HCT116 (cell line): ENCODE measurements at regions not wholly inside any gene's neighbourhood (a gene's known extent, or its start where the extent isn't known, plus 50 kb on each side); places are given as distances from the start of the nearest gene placed in this dataset.

Source experiments
- ATAC-seq: fragments of 200-7000 bp; cut with Tn5 transposase; 2 replicates; pipeline ENCODE4 v1.9.1; 2020; ENCODE audit warnings: mild to moderate bottlenecking, moderate library complexity
- BruUV-seq: library from RNA; stranded (reverse); fragments of 400-500 nt; replicated peaks from 2 replicates; lab custom pipeline; 2021; lab: Mats Ljungman, UMichigan
- CTCF ChIA-PET: fragments of 300-600 bp; sonication (Branson Sonifier 250); formaldehyde crosslinking; loops from one replicate; lab custom pipeline; 2021; ENCODE audit warnings: antibody characterized with exemption; lab: Charles Lee
- POLR2A ChIA-PET: fragments of 300-600, 350-600 bp; sonication (Branson Sonifier 250); formaldehyde crosslinking; loops from one replicate; lab custom pipeline; 2021; ENCODE audit warnings: antibody characterized with exemption; lab: Charles Lee
- RAD21 ChIA-PET, 2 experiments: fragments of 300-600 bp; sonication (Branson Sonifier 250); formaldehyde crosslinking; loops; one replicate each; lab custom pipeline; 2023; ENCODE audit warnings: low total read pairs in 2 of 2; ENCODE audit not compliant: uncharacterized antibody in 2 of 2, unreplicated experiment in 2 of 2, low non-redundant PET in 1 of 2; lab: Charles Lee
- DNase-seq: peaks from one replicate; pipeline ENCODE4 v3.0.0-alpha.2; 2010; ENCODE audit warnings: low read depth, low spot score
- H2AFZ ChIP-seq: fragments of 200-600 bp; shearing (Covaris generic), sonication (generic); 2 replicates; pipeline ENCODE4 v1.6.1; 2017; ENCODE audit warnings: low read depth, mixed run types, mixed read lengths, antibody characterized with exemption, low read length; ENCODE audit not compliant: poor library complexity, severe bottlenecking
- H3K27ac ChIP-seq: 2 replicates; pipeline ENCODE4 v1.5.1; 2012; ENCODE audit warnings: low read depth, low read length
- H3K27me3 ChIP-seq: fragments of 200-600 bp; sonication (generic); 2 replicates; pipeline ENCODE4 v1.6.1; 2016; ENCODE audit warnings: mixed run types, low read length, mixed read lengths; ENCODE audit not compliant: insufficient read depth
- H3K36me3 ChIP-seq, 2 experiments: fragments of 200-500 bp in 1 of 2; fragments of 200-600 bp in 1 of 2; sonication (Bioruptor generic) in 1 of 2; sonication (generic) in 1 of 2; 2 replicates each; pipeline versions ENCODE4 v1.5.1 to v1.6.1; 2014 to 2016; ENCODE audit warnings: low read length in 2 of 2, inconsistent platforms in 1 of 2, mixed read lengths in 1 of 2, mixed run types in 1 of 2; ENCODE audit not compliant: insufficient read depth in 2 of 2, control insufficient read depth in 1 of 2
- H3K4me1 ChIP-seq, 2 experiments: fragments of 200-600 bp in 1 of 2; sonication (generic) in 1 of 2; 2 replicates each; pipeline versions ENCODE4 v1.5.1 to v1.6.1; 2012 to 2017; ENCODE audit warnings: low read length in 2 of 2, inconsistent platforms in 1 of 2, mild to moderate bottlenecking in 1 of 2, mixed read lengths in 1 of 2, mixed run types in 1 of 2, moderate library complexity in 1 of 2; ENCODE audit not compliant: insufficient read depth in 2 of 2, control insufficient read depth in 1 of 2
- H3K4me2 ChIP-seq: fragments of 200-600 bp; sonication (generic); 2 replicates; pipeline ENCODE4 v1.6.1; 2017; ENCODE audit warnings: mixed run types, low read length, mixed read lengths
- H3K4me3 ChIP-seq, 2 experiments: fragments of 200-600 bp in 1 of 2; sonication (generic) in 1 of 2; replicated peaks in 1 of 2; 2 replicates each; pipeline ENCODE4 v1.5.1; 2011 to 2016; ENCODE audit warnings: low read length in 2 of 2, control low read depth in 1 of 2, low read depth in 1 of 2, mild to moderate bottlenecking in 1 of 2, mixed read lengths in 1 of 2, mixed run types in 1 of 2
- H3K79me2 ChIP-seq: fragments of 200-600 bp; sonication (generic); 2 replicates; pipeline ENCODE4 v1.6.1; 2017; ENCODE audit warnings: mild to moderate bottlenecking, mixed run types, low read length, moderate library complexity, mixed read lengths; ENCODE audit not compliant: insufficient read depth
- H3K9ac ChIP-seq: fragments of 200-600 bp; sonication (generic); 2 replicates; pipeline ENCODE4 v1.6.1; 2016; ENCODE audit warnings: low read length, mixed read lengths
- H3K9me2 ChIP-seq: fragments of 200-600 bp; sonication (generic), shearing (Covaris generic); 2 replicates; pipeline ENCODE4 v1.6.1; 2017; ENCODE audit warnings: mixed run types, mild to moderate bottlenecking, moderate library complexity; ENCODE audit not compliant: insufficient read depth
- H3K9me3 ChIP-seq, 2 experiments: fragments of 200-500 bp in 1 of 2; fragments of 200-600 bp in 1 of 2; sonication (Bioruptor generic) in 1 of 2; sonication (generic) in 1 of 2; 2 replicates each; pipeline ENCODE4 v1.6.1; 2014 to 2017; ENCODE audit warnings: low read length in 2 of 2, mixed read lengths in 2 of 2, inconsistent platforms in 1 of 2, low read depth in 1 of 2, mild to moderate bottlenecking in 1 of 2, mixed run types in 1 of 2, moderate library complexity in 1 of 2; ENCODE audit not compliant: control insufficient read depth in 1 of 2, insufficient read depth in 1 of 2
- H4K20me1 ChIP-seq: fragments of 200-600 bp; sonication (generic), shearing (Covaris generic); 2 replicates; pipeline ENCODE4 v1.6.1; 2017; ENCODE audit warnings: mixed run types, mild to moderate bottlenecking, moderate library complexity; ENCODE audit not compliant: insufficient read depth
- CBX3 ChIP-seq: IDR thresholded peaks from 2 replicates; pipeline ENCODE4 v1.6.1; 2012; ENCODE audit warnings: low read depth
- CEBPB ChIP-seq: IDR thresholded peaks from 2 replicates; pipeline ENCODE4 v1.6.1; 2012; ENCODE audit warnings: low read depth
- ELF1 ChIP-seq: IDR thresholded peaks from 2 replicates; pipeline ENCODE4 v1.6.1; 2012; ENCODE audit warnings: low read depth, borderline replicate concordance
- EZH2 ChIP-seq: fragments of 200-600 bp; sonication (generic); IDR thresholded peaks from 2 replicates; pipeline ENCODE4 v1.6.1; 2017; ENCODE audit warnings: antibody characterized with exemption, mixed run types
- EZH2phosphoT487 ChIP-seq: fragments of 200-600 bp; IDR thresholded peaks from 2 replicates; pipeline ENCODE4 v1.6.1; 2018; ENCODE audit warnings: antibody characterized with exemption, borderline replicate concordance
- FOSL1 ChIP-seq: IDR thresholded peaks from 2 replicates; pipeline ENCODE4 v1.6.1; 2012; ENCODE audit warnings: low read depth
- JUND ChIP-seq: IDR thresholded peaks from 2 replicates; pipeline ENCODE4 v1.6.1; 2012
- POLR2A ChIP-seq: IDR thresholded peaks from 2 replicates; pipeline ENCODE4 v1.7.0; 2011; ENCODE audit warnings: borderline replicate concordance; ENCODE audit not compliant: insufficient read depth, insufficient read length; ENCODE audit errors: extremely low read depth
- SIN3A ChIP-seq: IDR thresholded peaks from 2 replicates; pipeline ENCODE4 v1.6.1; 2012; ENCODE audit warnings: low read depth
- SP1 ChIP-seq: IDR thresholded peaks from 2 replicates; pipeline ENCODE4 v1.6.1; 2012; ENCODE audit warnings: low read depth
- TCF7L2 ChIP-seq: IDR thresholded peaks from 2 replicates; pipeline ENCODE4 v1.7.0; 2011; ENCODE audit warnings: borderline replicate concordance, inconsistent platforms; ENCODE audit not compliant: insufficient read depth, insufficient read length; ENCODE audit errors: extremely low read depth
- ZFX ChIP-seq: fragments of 450-650 bp; IDR thresholded peaks from 2 replicates; pipeline ENCODE4 v1.6.1; 2017
- ZNF274 ChIP-seq: fragments of 200-500 bp; sonication (Bioruptor generic); IDR thresholded peaks from 2 replicates; pipeline ENCODE4 v1.6.1; 2014; ENCODE audit warnings: mild to moderate bottlenecking, low read depth, low read length, inconsistent platforms
- intact Hi-C: fragments of 100-400 bp; cut with micrococcal nuclease; formaldehyde crosslinking; loops from 2 replicates; pipeline ENCODE4 v1.10.0; 2022
- TF ChIP-seq, protein P1 (sequence below), 3 experiments: fragments of 200-600 bp in 1 of 3; sonication (generic) in 1 of 3; IDR thresholded peaks in 2 of 3; conservative IDR thresholded peaks in 1 of 3; 2 replicates each; pipeline ENCODE4 v1.5.1; 2012 to 2017; ENCODE audit warnings: low read depth in 2 of 3, low read length in 2 of 3, antibody characterized with exemption in 1 of 3, borderline replicate concordance in 1 of 3, control low read depth in 1 of 3, mild to moderate bottlenecking in 1 of 3, mixed read lengths in 1 of 3, mixed run types in 1 of 3, moderate library complexity in 1 of 3; ENCODE audit not compliant: insufficient read depth in 1 of 3
- TF ChIP-seq, protein P2 (sequence below): IDR thresholded peaks from 2 replicates; pipeline ENCODE4 v1.6.1; 2012
- TF ChIP-seq, protein P3 (sequence below): IDR thresholded peaks from 2 replicates; pipeline ENCODE4 v1.6.1; 2012
- TF ChIP-seq, protein P4 (sequence below): IDR thresholded peaks from 2 replicates; pipeline ENCODE4 v1.6.1; 2012; ENCODE audit warnings: low read depth
- TF ChIP-seq, protein P5 (sequence below): IDR thresholded peaks from 2 replicates; pipeline ENCODE4 v1.6.1; 2011; ENCODE audit warnings: mild to moderate bottlenecking, low read length, moderate library complexity; ENCODE audit not compliant: insufficient replicate concordance; ENCODE audit errors: extremely low read depth

DNA sequence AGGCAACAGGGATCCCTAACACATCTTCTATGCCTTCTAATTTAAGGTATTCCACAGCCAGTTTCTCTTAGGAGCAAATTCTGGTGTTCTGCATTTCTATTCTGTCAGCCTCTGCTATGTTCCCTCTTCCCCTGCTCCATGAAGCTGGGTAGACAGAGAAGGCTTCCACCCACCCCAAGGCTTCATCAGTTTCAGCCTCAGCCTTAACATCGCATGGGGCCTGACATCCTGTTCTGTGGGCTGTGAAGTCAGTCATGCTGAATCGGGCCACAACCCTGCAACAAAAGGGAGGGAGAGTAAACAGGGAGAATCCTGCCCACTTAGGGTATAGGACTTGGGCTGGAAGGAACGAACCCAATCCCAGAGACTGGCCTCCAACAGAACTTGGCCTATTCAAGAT is 70.6 kb upstream of the PPM1B start:
- CTCF ChIA-PET = no interaction called here
- no peak for DNase-seq
- ATAC-seq = no peak

More for the DNA sequence above, 70.6 kb upstream of the PPM1B start:
- Histone ChIP-seq H3K4me2 (no peak overlapping the region), H3K27me3 (no peaks in the 10 kb centered on the region), H3K27ac (no peak overlapping the region), H3K9ac (no peak overlapping the region), H3K79me2 (no peaks in the 10 kb centered on the region), H3K4me3 (no peak overlapping the region), H2AFZ (no peak overlapping the region), H3K9me3 (no peaks in the 10 kb centered on the region), H3K9me2 (no peaks in the 10 kb centered on the region), H4K20me1 (no peaks in the 10 kb centered on the region), H3K36me3 (no peaks in the 10 kb centered on the region), H3K4me1 (peaks cover 0 to 10% of the 10 kb centered on the region in 2 experiments; a peak in 2 of 4 replicates)
- ChIA-PET POLR2A (no interaction called here), RAD21 (no interaction called here)
- TF ChIP-seq POLR2A (no peak), ZFX (no peak), SP1 (no peak), ZNF274 (no peak), EZH2 (no peak), CBX3 (no peak), TCF7L2 (no peak), ELF1 (no peak), JUND (no peak), SIN3A (no peak), FOSL1 (no peak), EZH2phosphoT487 (no peak), CEBPB (no peak)
- TF ChIP-seq, protein P1, sequence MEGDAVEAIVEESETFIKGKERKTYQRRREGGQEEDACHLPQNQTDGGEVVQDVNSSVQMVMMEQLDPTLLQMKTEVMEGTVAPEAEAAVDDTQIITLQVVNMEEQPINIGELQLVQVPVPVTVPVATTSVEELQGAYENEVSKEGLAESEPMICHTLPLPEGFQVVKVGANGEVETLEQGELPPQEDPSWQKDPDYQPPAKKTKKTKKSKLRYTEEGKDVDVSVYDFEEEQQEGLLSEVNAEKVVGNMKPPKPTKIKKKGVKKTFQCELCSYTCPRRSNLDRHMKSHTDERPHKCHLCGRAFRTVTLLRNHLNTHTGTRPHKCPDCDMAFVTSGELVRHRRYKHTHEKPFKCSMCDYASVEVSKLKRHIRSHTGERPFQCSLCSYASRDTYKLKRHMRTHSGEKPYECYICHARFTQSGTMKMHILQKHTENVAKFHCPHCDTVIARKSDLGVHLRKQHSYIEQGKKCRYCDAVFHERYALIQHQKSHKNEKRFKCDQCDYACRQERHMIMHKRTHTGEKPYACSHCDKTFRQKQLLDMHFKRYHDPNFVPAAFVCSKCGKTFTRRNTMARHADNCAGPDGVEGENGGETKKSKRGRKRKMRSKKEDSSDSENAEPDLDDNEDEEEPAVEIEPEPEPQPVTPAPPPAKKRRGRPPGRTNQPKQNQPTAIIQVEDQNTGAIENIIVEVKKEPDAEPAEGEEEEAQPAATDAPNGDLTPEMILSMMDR (IDR thresholded peaks at IDR 0.05 in 2 of 3, conservative IDR thresholded peaks at IDR 0.05 in 1 of 3; ENCODE audit: borderline replicate concordance in 1 of 3, insufficient read depth in 1 of 3, low read depth in 2 of 3, low read length in 2 of 3) = no peak
- TF ChIP-seq, protein P2, sequence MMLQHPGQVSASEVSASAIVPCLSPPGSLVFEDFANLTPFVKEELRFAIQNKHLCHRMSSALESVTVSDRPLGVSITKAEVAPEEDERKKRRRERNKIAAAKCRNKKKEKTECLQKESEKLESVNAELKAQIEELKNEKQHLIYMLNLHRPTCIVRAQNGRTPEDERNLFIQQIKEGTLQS = no peak
- TF ChIP-seq, protein P3, sequence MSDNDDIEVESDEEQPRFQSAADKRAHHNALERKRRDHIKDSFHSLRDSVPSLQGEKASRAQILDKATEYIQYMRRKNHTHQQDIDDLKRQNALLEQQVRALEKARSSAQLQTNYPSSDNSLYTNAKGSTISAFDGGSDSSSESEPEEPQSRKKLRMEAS = no peak
- TF ChIP-seq, protein P4, sequence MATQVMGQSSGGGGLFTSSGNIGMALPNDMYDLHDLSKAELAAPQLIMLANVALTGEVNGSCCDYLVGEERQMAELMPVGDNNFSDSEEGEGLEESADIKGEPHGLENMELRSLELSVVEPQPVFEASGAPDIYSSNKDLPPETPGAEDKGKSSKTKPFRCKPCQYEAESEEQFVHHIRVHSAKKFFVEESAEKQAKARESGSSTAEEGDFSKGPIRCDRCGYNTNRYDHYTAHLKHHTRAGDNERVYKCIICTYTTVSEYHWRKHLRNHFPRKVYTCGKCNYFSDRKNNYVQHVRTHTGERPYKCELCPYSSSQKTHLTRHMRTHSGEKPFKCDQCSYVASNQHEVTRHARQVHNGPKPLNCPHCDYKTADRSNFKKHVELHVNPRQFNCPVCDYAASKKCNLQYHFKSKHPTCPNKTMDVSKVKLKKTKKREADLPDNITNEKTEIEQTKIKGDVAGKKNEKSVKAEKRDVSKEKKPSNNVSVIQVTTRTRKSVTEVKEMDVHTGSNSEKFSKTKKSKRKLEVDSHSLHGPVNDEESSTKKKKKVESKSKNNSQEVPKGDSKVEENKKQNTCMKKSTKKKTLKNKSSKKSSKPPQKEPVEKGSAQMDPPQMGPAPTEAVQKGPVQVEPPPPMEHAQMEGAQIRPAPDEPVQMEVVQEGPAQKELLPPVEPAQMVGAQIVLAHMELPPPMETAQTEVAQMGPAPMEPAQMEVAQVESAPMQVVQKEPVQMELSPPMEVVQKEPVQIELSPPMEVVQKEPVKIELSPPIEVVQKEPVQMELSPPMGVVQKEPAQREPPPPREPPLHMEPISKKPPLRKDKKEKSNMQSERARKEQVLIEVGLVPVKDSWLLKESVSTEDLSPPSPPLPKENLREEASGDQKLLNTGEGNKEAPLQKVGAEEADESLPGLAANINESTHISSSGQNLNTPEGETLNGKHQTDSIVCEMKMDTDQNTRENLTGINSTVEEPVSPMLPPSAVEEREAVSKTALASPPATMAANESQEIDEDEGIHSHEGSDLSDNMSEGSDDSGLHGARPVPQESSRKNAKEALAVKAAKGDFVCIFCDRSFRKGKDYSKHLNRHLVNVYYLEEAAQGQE = no peak
- TF ChIP-seq, protein P5, sequence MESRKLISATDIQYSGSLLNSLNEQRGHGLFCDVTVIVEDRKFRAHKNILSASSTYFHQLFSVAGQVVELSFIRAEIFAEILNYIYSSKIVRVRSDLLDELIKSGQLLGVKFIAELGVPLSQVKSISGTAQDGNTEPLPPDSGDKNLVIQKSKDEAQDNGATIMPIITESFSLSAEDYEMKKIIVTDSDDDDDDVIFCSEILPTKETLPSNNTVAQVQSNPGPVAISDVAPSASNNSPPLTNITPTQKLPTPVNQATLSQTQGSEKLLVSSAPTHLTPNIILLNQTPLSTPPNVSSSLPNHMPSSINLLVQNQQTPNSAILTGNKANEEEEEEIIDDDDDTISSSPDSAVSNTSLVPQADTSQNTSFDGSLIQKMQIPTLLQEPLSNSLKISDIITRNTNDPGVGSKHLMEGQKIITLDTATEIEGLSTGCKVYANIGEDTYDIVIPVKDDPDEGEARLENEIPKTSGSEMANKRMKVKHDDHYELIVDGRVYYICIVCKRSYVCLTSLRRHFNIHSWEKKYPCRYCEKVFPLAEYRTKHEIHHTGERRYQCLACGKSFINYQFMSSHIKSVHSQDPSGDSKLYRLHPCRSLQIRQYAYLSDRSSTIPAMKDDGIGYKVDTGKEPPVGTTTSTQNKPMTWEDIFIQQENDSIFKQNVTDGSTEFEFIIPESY = no peak
- intact Hi-C loops = no loop called here
- BruUV-seq = no TSS peak
